HG03575 (cell line): ENCODE measurements at regions not wholly inside any gene's neighbourhood (a gene's known extent, or its start where the extent isn't known, plus 50 kb on each side); places are given as distances from the start of the nearest gene placed in this dataset.
"Not testable (repeated sequence)": the region's sequence is repeated elsewhere in the genome, so short reads cannot be mapped to it uniquely, and the experiment has no call there.

Experiments used
- ATAC-seq: cut with Tn5 transposase; IDR thresholded peaks from one replicate; pipeline ENCODE4 v1.9.1; 2021; ENCODE audit not compliant: unreplicated experiment, insufficient number of reproducible peaks, low FRiP score; ENCODE audit errors: extremely low read depth

DNA sequence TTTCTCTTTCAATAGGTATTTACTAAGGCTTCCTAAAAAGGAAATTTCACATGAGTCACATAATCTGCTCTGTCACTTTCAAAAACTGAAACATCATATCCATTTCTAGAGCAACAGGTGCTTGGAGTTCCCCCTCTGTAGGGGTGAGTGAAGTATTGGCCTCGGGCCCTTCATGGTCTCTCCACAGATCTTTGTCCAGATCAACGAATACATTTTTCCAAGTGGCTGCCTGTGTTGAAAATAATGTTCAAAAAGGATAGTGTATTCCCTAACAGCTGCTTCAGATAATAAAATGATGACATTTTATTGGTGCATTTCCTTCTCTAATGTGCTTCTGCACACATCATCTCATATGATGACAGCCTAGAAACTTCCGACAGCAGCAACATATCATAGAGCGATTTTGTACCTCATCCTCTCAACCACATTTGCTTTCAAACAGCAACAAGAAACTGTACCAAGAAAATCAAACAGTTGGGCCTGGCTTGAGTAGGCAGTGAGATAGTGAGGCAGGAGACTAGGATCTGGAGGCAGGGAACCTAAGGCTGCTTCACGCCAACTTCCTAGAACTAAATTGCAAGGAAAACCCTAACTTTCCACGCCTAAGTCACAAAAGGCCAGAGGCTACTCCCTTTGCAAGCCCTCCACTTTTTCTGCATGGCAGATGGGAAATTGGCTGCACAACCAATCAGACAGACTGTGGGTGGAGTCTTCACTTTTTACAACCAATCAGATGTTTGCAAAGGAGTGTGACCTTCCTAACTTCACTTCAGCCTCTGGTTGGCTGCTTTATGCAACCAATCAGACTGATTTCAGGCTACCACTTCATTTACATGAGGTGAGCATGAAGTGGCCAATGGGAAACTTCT is 340.2 kb downstream of the LRRC3B start:
- peak; percentile 98 for ATAC-seq

GRCh38 chr3:26963361-26963743 is 340.8 kb downstream of the LRRC3B start:
- ATAC-seq: no peak

DNA sequence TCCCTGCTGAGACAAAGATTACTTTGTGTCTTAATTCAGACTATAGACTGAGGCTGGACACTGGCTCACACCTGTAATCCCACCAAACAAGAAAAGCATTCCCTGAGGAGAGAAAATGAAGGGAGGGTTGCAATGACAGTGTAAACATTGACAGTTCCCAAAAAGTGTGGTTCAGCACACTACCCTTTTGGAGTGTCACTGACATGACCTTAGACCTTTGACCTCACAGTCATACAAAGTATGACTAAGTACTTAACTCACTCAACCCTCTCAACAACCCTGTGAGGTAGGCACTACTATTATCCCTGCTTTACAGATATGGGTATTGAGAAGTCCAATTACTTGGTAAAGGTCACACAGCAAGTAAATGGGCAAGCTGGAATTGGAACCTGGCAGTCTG is 341.7 kb downstream of the LRRC3B start:
- ATAC-seq: no peak

- ATAC-seq: no peak
Measured at GRCh38 chr3:26964836-26965235, 342.3 kb downstream of the LRRC3B start.

- ATAC-seq: no peak
Measured at GRCh38 chr3:26967501-26967900, 344.9 kb downstream of the LRRC3B start.

DNA sequence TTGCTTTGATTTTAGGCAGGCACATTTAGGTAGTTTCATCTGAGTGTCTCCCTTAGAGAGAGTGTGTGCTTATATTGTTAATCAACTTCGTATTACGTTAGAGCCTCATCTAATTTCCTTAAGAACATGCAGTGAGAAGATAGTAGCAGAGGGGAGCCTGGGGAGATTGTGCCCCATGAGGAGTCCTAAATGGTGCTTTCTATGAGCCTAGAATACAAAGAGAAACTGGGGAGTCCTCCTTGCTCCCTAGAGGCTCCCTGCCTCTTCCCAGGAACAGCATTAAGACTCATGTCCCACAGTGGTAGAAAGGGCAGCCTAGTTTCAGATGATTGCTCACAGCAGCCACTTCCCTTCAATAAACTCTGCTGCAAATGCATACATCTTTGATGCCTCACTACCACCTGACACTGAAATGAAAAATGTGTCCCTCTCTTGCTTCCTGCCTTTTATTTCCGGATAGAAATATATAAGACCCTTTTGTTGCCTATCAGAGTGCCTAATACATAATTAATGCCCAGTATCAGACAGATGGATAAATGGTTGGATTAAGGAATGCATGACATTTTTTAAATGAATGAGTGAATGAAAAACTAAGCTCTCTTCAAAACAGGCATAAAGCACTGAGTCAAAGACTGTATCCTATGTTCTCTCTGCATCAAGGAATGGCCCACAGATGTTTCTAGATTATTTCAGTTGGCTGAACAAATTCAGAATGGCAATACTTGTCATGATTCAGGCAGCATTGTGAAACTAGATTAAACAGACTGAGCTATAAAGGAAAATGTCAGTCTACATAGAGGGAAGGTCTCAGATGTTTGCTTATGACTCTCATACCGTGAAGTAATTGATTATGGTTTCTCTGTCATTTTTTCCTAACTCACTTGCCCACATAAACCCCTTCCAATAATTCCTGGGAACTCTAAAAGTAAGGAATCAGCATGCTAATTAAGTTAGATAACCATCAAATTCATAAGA is 362.1 kb downstream of the LRRC3B start:
- ATAC-seq: no peak

GRCh38 chr3:26989037-26989436 is 366.5 kb downstream of the LRRC3B start:
- no peak for ATAC-seq

GRCh38 chr3:26997226-26997625 is 372.0 kb downstream of the NEK10 start:
- no peak for ATAC-seq

DNA sequence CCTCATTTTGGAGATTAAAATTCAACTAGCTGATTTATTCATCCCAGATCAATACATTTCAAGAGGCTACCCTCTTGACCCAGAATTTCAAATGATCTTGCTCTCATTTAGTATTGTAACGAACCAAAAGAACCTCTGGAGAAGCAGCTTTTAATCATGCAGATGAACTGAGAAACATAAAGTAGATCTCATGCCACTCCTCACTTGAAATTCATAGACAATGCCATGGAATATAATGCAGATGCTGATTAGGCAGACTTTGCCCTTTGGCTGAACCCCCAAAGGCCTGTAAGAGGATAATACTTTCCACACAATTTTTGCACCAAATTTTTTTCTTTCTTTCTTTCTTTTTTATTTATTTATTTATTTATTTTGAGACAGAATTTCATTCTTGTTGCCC is 358.3 kb downstream of the NEK10 start:
- ATAC-seq: no peak

DNA sequence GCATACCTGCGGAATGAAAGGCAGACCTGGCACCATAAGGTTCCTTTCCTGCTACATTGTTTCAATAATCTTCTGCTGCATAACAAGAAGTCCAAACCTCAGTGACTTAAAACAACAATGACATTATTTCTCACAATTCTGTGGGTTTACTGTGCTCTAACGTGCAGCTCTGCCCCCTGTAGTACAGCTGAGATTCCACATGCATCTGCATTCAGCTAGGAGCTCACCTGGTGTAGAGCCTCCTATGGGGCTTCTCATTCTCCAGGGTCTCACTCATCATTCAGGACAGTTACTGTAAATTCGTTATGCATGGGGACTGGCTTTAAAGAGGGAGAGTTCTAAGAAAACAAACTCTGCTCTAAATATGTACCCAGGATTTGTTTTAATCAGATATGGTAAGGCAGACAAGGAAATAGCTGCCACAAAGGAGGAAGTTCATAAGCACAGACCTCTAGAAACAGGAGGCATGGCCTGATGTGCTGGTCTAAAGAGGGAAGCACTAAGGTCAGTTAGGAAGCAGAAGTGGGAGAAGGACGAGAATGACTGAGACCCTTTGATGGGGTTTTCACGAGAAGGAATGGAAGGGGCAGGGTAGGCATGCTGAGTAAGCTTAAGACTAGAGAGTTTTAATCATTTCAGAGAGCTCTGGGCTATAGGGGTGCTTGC is 347.0 kb downstream of the NEK10 start:
- no peak for ATAC-seq

GRCh38 chr3:27024493-27024892 is 344.7 kb downstream of the NEK10 start:
- no peak for ATAC-seq

GRCh38 chr3:27025718-27026117 is 343.5 kb downstream of the NEK10 start:
- ATAC-seq: no peak

- ATAC-seq: no peak
Measured at GRCh38 chr3:27031476-27031875, 337.7 kb downstream of the NEK10 start.

GRCh38 chr3:27034255-27034654 is 334.9 kb downstream of the NEK10 start:
- no peak for ATAC-seq

- ATAC-seq: no peak
Measured at GRCh38 chr3:27040674-27041073, 328.5 kb downstream of the NEK10 start.

DNA sequence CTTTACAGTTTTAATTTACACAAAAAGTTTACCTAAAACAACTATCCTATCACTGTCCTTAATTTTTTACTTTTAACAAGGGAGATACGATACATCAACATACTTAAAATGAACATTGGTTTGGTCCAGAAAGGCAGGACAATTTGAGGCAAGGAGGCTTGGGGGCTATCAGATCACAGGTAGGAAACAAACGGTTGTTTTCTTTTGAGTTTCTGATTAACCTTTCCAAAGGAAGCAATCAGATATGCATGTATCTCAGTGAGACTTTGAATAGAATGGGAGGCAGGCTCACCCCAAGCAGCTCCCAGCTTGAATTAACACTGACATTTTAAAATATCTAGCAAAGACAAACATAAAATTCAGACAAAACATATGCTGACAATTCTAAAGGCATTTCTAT is 326.6 kb downstream of the NEK10 start:
- ATAC-seq: not testable (repeated sequence)

- ATAC-seq: no peak
Measured at GRCh38 chr3:27043328-27043955, 325.7 kb downstream of the NEK10 start.

DNA sequence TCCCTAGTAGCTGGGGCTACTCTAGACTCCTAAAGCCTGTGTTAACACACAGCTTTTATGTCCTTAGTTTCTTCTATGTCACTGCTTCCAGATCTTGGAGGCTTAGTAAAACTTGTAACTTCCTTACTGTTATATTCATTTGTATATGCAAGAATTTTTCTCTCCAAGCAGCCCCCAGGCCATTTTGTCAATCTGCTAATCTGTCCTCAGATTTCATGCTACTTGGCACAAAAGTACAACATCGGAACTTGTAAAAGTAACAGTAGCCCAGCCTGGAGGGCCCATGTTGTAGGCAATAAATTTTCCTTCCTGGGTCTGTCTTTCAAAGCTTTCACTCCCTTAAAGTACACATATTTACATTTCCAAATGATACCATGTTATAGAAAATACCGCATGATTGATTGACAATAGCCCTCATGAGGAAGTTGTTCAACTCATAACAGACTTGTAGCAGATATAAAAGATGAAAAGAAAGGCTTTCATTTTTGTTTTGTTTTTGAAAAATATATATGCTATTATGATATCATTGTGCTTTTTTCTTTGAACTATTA is 324.2 kb downstream of the NEK10 start:
- no peak for ATAC-seq

DNA sequence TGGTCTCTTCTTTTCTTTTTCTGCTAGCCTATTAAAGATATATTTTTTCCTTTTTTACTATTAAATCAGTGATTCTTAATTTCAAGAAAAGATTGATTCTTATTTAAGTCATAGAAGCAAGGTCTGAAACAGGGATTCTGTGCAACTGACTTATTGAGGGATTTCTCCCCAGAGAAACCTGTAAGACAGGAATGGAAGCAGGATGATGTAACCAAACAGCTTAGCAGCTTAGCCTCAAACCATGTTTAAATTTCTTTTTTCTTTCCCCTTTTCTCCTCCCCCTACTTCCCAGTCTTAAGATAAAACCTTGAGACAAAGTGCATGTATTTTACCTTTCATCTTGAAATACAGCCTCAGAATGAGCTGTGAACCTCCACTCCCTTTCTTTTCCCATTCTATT is 322.8 kb downstream of the NEK10 start:
- ATAC-seq: no peak
